ENCODE measurements at regions not wholly inside any gene's neighbourhood (a gene's known extent, or its start where the extent isn't known, plus 50 kb on each side); places are given as distances from the start of the nearest gene placed in this dataset.

- no peak overlapping the region for H3K4me2 ChIP-seq
- no peaks in the 10 kb centered on the region for H3K9me2 ChIP-seq
- POLR2A ChIA-PET: no interaction called here
- H3K27ac ChIP-seq (ENCODE audit: low read depth in 2 of 2, low read length in 1 of 2): no peak overlapping the region
- no peaks in the 10 kb centered on the region for H3K27me3 ChIP-seq (ENCODE audit: insufficient read depth)
- no peaks in the 10 kb centered on the region for H3F3A ChIP-seq (replicated peaks; ENCODE audit: insufficient read depth)
- no peak overlapping the region for H3K9ac ChIP-seq
- no peak for DNase-seq
- 67% methylated on average over 4 of the region's 4 CpGs for WGBS (ENCODE audit: low lambda C conversion rate)
- H3K36me3 ChIP-seq (replicated peaks in 1 of 2; ENCODE audit: control insufficient read depth in 1 of 2, insufficient read depth in 2 of 2, low read length in 1 of 2): no peaks in the 10 kb centered on the region
- no peaks in the 10 kb centered on the region for H3K4me1 ChIP-seq (ENCODE audit: control insufficient read depth in 1 of 2, insufficient read depth in 2 of 2, low read depth in 1 of 2, low read length in 1 of 2)
- no peak overlapping the region for H3K4me3 ChIP-seq (ENCODE audit: low read depth in 2 of 2, low read length in 1 of 2)
- no peak overlapping the region for H2AFZ ChIP-seq (ENCODE audit: low read depth)
- TF ChIP-seq RCOR1 (IDR thresholded peaks at IDR 0.05; ENCODE audit: low read length): no peak
- TF ChIP-seq ZBTB33 (IDR thresholded peaks at IDR 0.05; ENCODE audit: borderline replicate concordance, low read depth): no peak
- no peak for TF ChIP-seq GABPA (IDR thresholded peaks at IDR 0.05; ENCODE audit: low read depth)
- TF ChIP-seq FOSL2 (IDR thresholded peaks at IDR 0.05; ENCODE audit: borderline replicate concordance, low read depth): no peak
- no peak for TF ChIP-seq SIN3A (IDR thresholded peaks at IDR 0.05; ENCODE audit: borderline replicate concordance, low read depth, low read length)
- no peak for TF ChIP-seq EZH2phosphoT487 (IDR thresholded peaks at IDR 0.05; ENCODE audit: borderline replicate concordance, low read depth)
- no peak for TF ChIP-seq IRF3 (IDR thresholded peaks at IDR 0.05; ENCODE audit: low read depth, low read length)
- TF ChIP-seq, protein P1, sequence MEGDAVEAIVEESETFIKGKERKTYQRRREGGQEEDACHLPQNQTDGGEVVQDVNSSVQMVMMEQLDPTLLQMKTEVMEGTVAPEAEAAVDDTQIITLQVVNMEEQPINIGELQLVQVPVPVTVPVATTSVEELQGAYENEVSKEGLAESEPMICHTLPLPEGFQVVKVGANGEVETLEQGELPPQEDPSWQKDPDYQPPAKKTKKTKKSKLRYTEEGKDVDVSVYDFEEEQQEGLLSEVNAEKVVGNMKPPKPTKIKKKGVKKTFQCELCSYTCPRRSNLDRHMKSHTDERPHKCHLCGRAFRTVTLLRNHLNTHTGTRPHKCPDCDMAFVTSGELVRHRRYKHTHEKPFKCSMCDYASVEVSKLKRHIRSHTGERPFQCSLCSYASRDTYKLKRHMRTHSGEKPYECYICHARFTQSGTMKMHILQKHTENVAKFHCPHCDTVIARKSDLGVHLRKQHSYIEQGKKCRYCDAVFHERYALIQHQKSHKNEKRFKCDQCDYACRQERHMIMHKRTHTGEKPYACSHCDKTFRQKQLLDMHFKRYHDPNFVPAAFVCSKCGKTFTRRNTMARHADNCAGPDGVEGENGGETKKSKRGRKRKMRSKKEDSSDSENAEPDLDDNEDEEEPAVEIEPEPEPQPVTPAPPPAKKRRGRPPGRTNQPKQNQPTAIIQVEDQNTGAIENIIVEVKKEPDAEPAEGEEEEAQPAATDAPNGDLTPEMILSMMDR (IDR thresholded peaks at IDR 0.05): no peak
- TF ChIP-seq RFX5 (IDR thresholded peaks at IDR 0.05; ENCODE audit: low read length): no peak
- CTCF ChIA-PET: interaction anchor here (0.8 to 3.3 kb wide), 3 partner anchors 86 to 972 kb away, joined by 3 to 18 read pairs (median 3); no protein-coding TSS in a partner anchor
- no peaks in the 10 kb centered on the region for H3K9me3 ChIP-seq
- H4K20me1 ChIP-seq (ENCODE audit: insufficient read depth): no peaks in the 10 kb centered on the region
- H3K79me2 ChIP-seq (ENCODE audit: insufficient read depth): no peaks in the 10 kb centered on the region
Observed at GRCh38 chr4:138096384-138097062, 145.6 kb downstream of the SLC7A11 start.

- H3F3A ChIP-seq (replicated peaks; ENCODE audit: insufficient read depth): no peaks in the 10 kb centered on the region
- no peaks in the 10 kb centered on the region for H4K20me1 ChIP-seq (ENCODE audit: insufficient read depth)
- H3K9me2 ChIP-seq: no peaks in the 10 kb centered on the region
- H3K4me2 ChIP-seq: no peak overlapping the region
- no peaks in the 10 kb centered on the region; a peak in 1 of 4 replicates for H3K4me1 ChIP-seq (ENCODE audit: control insufficient read depth in 1 of 2, insufficient read depth in 2 of 2, low read depth in 1 of 2, low read length in 1 of 2)
- H3K4me3 ChIP-seq (ENCODE audit: low read depth in 2 of 2, low read length in 1 of 2): no peak overlapping the region
- no peaks in the 10 kb centered on the region for H3K36me3 ChIP-seq (replicated peaks in 1 of 2; ENCODE audit: control insufficient read depth in 1 of 2, insufficient read depth in 2 of 2, low read length in 1 of 2)
- H3K79me2 ChIP-seq (ENCODE audit: insufficient read depth): no peaks in the 10 kb centered on the region
- H3K27me3 ChIP-seq (ENCODE audit: insufficient read depth): no peaks in the 10 kb centered on the region
- WGBS (ENCODE audit: low lambda C conversion rate): 76% methylated on average over 5 of the region's 5 CpGs
- H3K27ac ChIP-seq (ENCODE audit: low read depth in 2 of 2, low read length in 1 of 2): no peak overlapping the region
- DNase-seq: no peak
- POLR2A ChIA-PET: no interaction called here
- no peak overlapping the region for H3K9ac ChIP-seq
- H3K9me3 ChIP-seq: no peaks in the 10 kb centered on the region
- TF ChIP-seq NRF1 (IDR thresholded peaks at IDR 0.05; ENCODE audit: low read depth, low read length): no peak
- TF ChIP-seq SMC3 (IDR thresholded peaks at IDR 0.05; ENCODE audit: low read depth, low read length): no peak
- no peak for TF ChIP-seq TCF12 (IDR thresholded peaks at IDR 0.05)
- TF ChIP-seq, protein P2, sequence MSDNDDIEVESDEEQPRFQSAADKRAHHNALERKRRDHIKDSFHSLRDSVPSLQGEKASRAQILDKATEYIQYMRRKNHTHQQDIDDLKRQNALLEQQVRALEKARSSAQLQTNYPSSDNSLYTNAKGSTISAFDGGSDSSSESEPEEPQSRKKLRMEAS (IDR thresholded peaks at IDR 0.05; ENCODE audit: low read depth): no peak
- TF ChIP-seq GATA2 (CRISPR knock-in tag; IDR thresholded peaks at IDR 0.05): no peak
- no peak for TF ChIP-seq FOXM1 (IDR thresholded peaks at IDR 0.05; ENCODE audit: low read depth)
- TF ChIP-seq GABPA (IDR thresholded peaks at IDR 0.05; ENCODE audit: low read depth): no peak
- H2AFZ ChIP-seq (ENCODE audit: low read depth): no peak overlapping the region
- CTCF ChIA-PET: interaction anchor here (2.9 to 3.3 kb wide), 2 partner anchors 60 to 586 kb away, joined by 13 to 18 read pairs; no protein-coding TSS in a partner anchor
Observed at GRCh38 chr4:138095378-138095777, 146.8 kb downstream of the SLC7A11 start.
